ENCODE measurements at regions not wholly inside any gene's neighbourhood (a gene's known extent, or its start where the extent isn't known, plus 50 kb on each side); places are given as distances from the start of the nearest gene placed in this dataset.

DNA sequence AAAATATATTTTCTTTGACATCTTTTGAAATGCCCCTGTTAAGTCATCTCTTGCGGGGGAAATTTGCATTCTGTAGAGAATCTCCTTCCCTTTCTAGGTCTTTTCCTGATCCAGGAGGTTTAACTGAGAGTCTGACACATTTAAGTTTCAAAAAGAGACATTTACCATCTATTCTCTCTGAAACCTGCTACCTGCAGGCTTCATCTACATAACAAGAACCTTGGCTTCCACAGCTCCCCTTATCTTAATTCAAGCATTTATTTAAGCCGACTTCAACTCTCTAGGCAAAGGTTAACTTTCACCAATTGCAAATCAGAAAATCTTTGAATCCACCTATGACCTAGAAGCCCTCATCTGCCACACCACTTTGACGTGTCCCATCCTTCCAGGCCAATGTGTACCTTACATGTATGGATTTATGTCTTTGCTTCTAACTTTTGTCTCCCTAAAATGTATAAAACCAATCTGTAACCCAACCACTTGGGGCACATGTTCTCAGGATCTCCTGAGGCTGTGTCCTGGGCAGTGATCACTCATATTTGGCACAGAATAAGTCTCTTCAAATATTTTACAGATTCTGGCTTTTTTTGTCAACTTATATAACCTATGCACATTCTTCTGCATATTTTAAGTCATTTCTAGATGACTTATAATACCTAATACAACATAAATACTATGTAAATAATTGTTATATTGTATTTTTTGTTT is 666.7 kb downstream of the UTRN start:
- TF ChIP-seq TCF12 (IDR thresholded peaks at IDR 0.05; ENCODE audit: low read depth), result no peak
- no peak for TF ChIP-seq YY1 (IDR thresholded peaks at IDR 0.05; ENCODE audit: low read depth)
- TF ChIP-seq CEBPB (IDR thresholded peaks at IDR 0.05), result no peak
- TF ChIP-seq MAX (IDR thresholded peaks at IDR 0.05), result no peak
- TF ChIP-seq TAF1 (IDR thresholded peaks at IDR 0.05; ENCODE audit: low read depth), result no peak
- no peak for TF ChIP-seq FOXM1 (IDR thresholded peaks at IDR 0.05; ENCODE audit: borderline replicate concordance, low read depth)
- TF ChIP-seq NFIC (IDR thresholded peaks at IDR 0.05), result no peak
- TF ChIP-seq ZBTB7A (IDR thresholded peaks at IDR 0.05; ENCODE audit: low read depth), result no peak
- TF ChIP-seq CREB1 (IDR thresholded peaks at IDR 0.05; ENCODE audit: low read depth), result no peak
- TF ChIP-seq EGR1 (IDR thresholded peaks at IDR 0.05), result no peak
- no peak for TF ChIP-seq REST (IDR thresholded peaks at IDR 0.05; ENCODE audit: low read depth)
- no peak for TF ChIP-seq EP300 (IDR thresholded peaks at IDR 0.05; ENCODE audit: borderline replicate concordance)
- no peak for TF ChIP-seq USF1 (IDR thresholded peaks at IDR 0.05)
- TF ChIP-seq RAD21 (IDR thresholded peaks at IDR 0.05; ENCODE audit: low read depth), result no peak
- no peak for TF ChIP-seq TEAD4 (IDR thresholded peaks at IDR 0.05)

GRCh38 chr6:144952456-144953240 is 667.5 kb downstream of the UTRN start:
- TF ChIP-seq USF1 (IDR thresholded peaks at IDR 0.05) (no peak), FOXM1 (IDR thresholded peaks at IDR 0.05; ENCODE audit: borderline replicate concordance, low read depth) (no peak), TAF1 (IDR thresholded peaks at IDR 0.05; ENCODE audit: low read depth) (no peak), EP300 (IDR thresholded peaks at IDR 0.05; ENCODE audit: borderline replicate concordance) (no peak), YY1 (IDR thresholded peaks at IDR 0.05; ENCODE audit: low read depth) (no peak), TCF12 (IDR thresholded peaks at IDR 0.05; ENCODE audit: low read depth) (no peak), CEBPB (IDR thresholded peaks at IDR 0.05) (no peak), EGR1 (IDR thresholded peaks at IDR 0.05) (no peak), MAX (IDR thresholded peaks at IDR 0.05) (no peak), TEAD4 (IDR thresholded peaks at IDR 0.05) (no peak), ZBTB7A (IDR thresholded peaks at IDR 0.05; ENCODE audit: low read depth) (no peak), REST (IDR thresholded peaks at IDR 0.05; ENCODE audit: low read depth) (no peak), NFIC (IDR thresholded peaks at IDR 0.05) (no peak), CREB1 (IDR thresholded peaks at IDR 0.05; ENCODE audit: low read depth) (no peak), RAD21 (IDR thresholded peaks at IDR 0.05; ENCODE audit: low read depth) (no peak)

DNA sequence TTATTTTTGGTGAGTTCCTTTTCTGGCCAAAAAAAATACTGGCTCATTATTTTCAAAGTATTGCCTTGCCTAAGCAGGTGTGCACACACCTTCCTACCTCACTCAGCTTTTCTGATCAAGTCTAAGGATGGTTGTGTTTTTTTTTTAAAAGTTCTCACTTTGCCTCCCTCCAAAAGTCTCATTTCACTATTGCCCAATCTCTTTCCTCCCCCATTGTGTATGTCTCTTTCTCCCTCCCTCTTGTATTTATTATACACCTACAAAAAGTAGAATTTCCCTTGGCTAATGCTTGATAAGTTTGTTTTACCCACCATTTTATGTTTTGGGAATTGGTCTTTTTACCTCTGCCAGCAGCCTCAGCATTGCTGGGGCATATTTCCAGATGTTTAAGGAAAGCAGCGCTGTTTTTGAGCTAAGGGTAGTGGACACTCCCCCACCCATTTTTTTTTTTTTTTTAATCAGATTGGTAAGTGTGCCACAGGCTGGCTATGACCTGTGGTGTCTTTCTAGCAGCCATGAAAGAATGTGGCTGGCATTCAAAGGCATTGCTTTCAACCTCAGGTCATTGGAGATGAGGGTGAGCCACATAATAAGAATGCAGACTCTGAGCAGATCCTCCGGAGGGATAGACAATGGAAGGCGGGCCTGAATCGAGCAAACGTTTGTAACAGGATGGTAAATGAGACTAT is 668.6 kb downstream of the UTRN start:
- TF ChIP-seq YY1 (IDR thresholded peaks at IDR 0.05; ENCODE audit: low read depth) (0 out of 2 replicates have a peak, but pooled peaks have one; percentile 17), TCF12 (IDR thresholded peaks at IDR 0.05; ENCODE audit: low read depth) (peak; percentile 58; the same call in 1 of the 2 replicates), RAD21 (IDR thresholded peaks at IDR 0.05; ENCODE audit: low read depth) (peak; percentile 6; the same call in 1 of the 2 replicates), FOXM1 (IDR thresholded peaks at IDR 0.05; ENCODE audit: borderline replicate concordance, low read depth) (no peak), TAF1 (IDR thresholded peaks at IDR 0.05; ENCODE audit: low read depth) (no peak), CEBPB (IDR thresholded peaks at IDR 0.05) (peak; percentile 75), USF1 (IDR thresholded peaks at IDR 0.05) (no peak), CREB1 (IDR thresholded peaks at IDR 0.05; ENCODE audit: low read depth) (no peak), ZBTB7A (IDR thresholded peaks at IDR 0.05; ENCODE audit: low read depth) (no peak), MAX (IDR thresholded peaks at IDR 0.05) (no peak), NFIC (IDR thresholded peaks at IDR 0.05) (no peak), REST (IDR thresholded peaks at IDR 0.05; ENCODE audit: low read depth) (no peak), TEAD4 (IDR thresholded peaks at IDR 0.05) (peak; percentile 82), EP300 (IDR thresholded peaks at IDR 0.05; ENCODE audit: borderline replicate concordance) (peak; percentile 59; the same call in 1 of the 2 replicates)
